OCI-LY7 (cell line): ENCODE measurements at regions not wholly inside any gene's neighbourhood (a gene's known extent, or its start where the extent isn't known, plus 50 kb on each side); places are given as distances from the start of the nearest gene placed in this dataset.

Experiments used
- EZH2phosphoT487 ChIP-seq: fragments of 200-600 bp; sonication (generic); IDR thresholded peaks from 2 replicates; pipeline ENCODE4 v1.6.1; 2018; ENCODE audit warnings: low read depth, borderline replicate concordance, mild to moderate bottlenecking, mixed run types, antibody characterized with exemption, low read length, moderate library complexity, mixed read lengths
- TF ChIP-seq, protein P1 (sequence below): fragments of 200-600 bp; sonication (generic); conservative IDR thresholded peaks from 2 replicates; pipeline ENCODE4 v1.5.1; 2014; ENCODE audit warnings: mild to moderate bottlenecking, antibody characterized with exemption, low read length, moderate library complexity, mixed read lengths

DNA sequence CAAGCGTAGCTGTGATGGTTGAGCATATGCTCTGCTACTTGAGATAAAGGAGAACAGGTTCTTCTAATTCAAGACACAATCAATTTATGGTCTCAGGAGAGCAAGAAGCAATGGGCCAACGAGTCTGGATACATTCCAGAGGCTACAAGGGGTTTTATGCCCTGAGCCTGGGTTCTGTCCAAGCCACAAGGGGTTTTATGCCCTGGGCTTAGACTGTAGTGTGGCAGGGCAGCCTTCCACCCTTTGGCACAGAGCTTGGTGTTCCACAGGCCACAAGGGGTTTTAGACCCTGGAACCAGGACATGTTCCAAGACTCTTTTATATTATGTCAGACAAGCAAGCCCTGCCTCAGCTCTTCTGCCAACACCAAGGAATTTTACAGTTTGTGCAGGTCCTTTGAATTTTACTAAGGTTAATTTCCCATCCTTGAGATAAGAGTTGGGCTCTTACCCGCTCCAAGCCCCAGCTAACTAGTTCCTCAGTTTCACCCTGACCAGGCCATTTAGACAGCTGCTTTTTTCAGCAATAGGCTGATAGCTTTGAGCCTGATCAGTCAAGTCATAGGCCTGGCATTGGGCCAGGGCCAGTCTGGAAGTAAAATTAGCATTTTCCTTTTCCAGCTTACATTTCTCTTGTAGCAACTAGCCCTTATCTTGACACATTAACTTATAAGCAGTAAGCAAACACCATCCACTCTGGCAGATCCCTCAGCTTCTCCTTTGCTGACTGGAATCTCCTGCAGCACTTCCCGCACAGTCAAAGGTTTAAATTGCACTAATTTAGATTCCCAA, 95.0 kb downstream of the ZNF737 start:
- TF ChIP-seq, protein P1, sequence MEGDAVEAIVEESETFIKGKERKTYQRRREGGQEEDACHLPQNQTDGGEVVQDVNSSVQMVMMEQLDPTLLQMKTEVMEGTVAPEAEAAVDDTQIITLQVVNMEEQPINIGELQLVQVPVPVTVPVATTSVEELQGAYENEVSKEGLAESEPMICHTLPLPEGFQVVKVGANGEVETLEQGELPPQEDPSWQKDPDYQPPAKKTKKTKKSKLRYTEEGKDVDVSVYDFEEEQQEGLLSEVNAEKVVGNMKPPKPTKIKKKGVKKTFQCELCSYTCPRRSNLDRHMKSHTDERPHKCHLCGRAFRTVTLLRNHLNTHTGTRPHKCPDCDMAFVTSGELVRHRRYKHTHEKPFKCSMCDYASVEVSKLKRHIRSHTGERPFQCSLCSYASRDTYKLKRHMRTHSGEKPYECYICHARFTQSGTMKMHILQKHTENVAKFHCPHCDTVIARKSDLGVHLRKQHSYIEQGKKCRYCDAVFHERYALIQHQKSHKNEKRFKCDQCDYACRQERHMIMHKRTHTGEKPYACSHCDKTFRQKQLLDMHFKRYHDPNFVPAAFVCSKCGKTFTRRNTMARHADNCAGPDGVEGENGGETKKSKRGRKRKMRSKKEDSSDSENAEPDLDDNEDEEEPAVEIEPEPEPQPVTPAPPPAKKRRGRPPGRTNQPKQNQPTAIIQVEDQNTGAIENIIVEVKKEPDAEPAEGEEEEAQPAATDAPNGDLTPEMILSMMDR, result no peak
- TF ChIP-seq EZH2phosphoT487, result no peak
